Skeletal muscle tissue (tissue), 3 donors: ENCODE measurements at regions not wholly inside any gene's neighbourhood (a gene's known extent, or its start where the extent isn't known, plus 50 kb on each side); places are given as distances from the start of the nearest gene placed in this dataset.

Source experiments
- H3K27ac ChIP-seq: one replicate; pipeline ENCODE4 v1.7.0; 2013; ENCODE audit warnings: mild to moderate bottlenecking, low read depth, low read length, inconsistent platforms
- H3K27me3 ChIP-seq, 3 donors: one replicate each; pipeline ENCODE4 v1.7.0; 2013; ENCODE audit warnings: low read length in 3 of 3; ENCODE audit not compliant: control insufficient read depth in 3 of 3, insufficient read depth in 3 of 3
- H3K36me3 ChIP-seq, 3 donors: one replicate each; pipeline ENCODE4 v1.7.0; 2013; ENCODE audit warnings: low read length in 3 of 3; ENCODE audit not compliant: control insufficient read depth in 3 of 3, insufficient read depth in 3 of 3
- H3K4me1 ChIP-seq, 3 donors: one replicate each; pipeline ENCODE4 v1.7.0; 2013; ENCODE audit warnings: low read length in 3 of 3, mild to moderate bottlenecking in 3 of 3; ENCODE audit not compliant: control insufficient read depth in 3 of 3, insufficient read depth in 3 of 3
- H3K4me3 ChIP-seq, 3 donors: one replicate each; pipeline ENCODE4 v1.7.0; 2013; ENCODE audit warnings: low read length in 3 of 3
- H3K9ac ChIP-seq, 3 donors: one replicate each; pipeline ENCODE4 v1.7.0; 2013; ENCODE audit warnings: low read length in 3 of 3, mild to moderate bottlenecking in 3 of 3, moderate library complexity in 2 of 3, low read depth in 1 of 3
- H3K9me3 ChIP-seq, 3 donors: one replicate each; pipeline ENCODE4 v1.7.0; 2013; ENCODE audit warnings: low read length in 3 of 3; ENCODE audit not compliant: control insufficient read depth in 3 of 3
- donor health status: Osteomylitis.

GRCh38 chr11:37107415-37107814, 509.4 kb upstream of the RAG2 start:
- Histone ChIP-seq H3K27me3 (no peaks in the 10 kb centered on the region), H3K27ac (no peak overlapping the region), H3K9ac (no peak overlapping the region), H3K4me1 (no peaks in the 10 kb centered on the region), H3K4me3 (no peak overlapping the region), H3K36me3 (no peaks in the 10 kb centered on the region), H3K9me3 (no peaks in the 10 kb centered on the region)

GRCh38 chr11:37105427-37105826, 507.4 kb upstream of the RAG2 start:
- H3K4me3 ChIP-seq, result no peak overlapping the region
- H3K9me3 ChIP-seq, result no peaks in the 10 kb centered on the region
- no peaks in the 10 kb centered on the region for H3K27me3 ChIP-seq
- H3K9ac ChIP-seq, result no peak overlapping the region
- H3K27ac ChIP-seq, result no peak overlapping the region
- no peaks in the 10 kb centered on the region for H3K36me3 ChIP-seq
- H3K4me1 ChIP-seq, result no peaks in the 10 kb centered on the region

GRCh38 chr11:37104380-37104779, 506.3 kb upstream of the RAG2 start:
- no peak overlapping the region for H3K9ac ChIP-seq
- no peaks in the 10 kb centered on the region for H3K27me3 ChIP-seq
- no peak overlapping the region for H3K27ac ChIP-seq
- no peaks in the 10 kb centered on the region for H3K9me3 ChIP-seq
- no peaks in the 10 kb centered on the region for H3K4me1 ChIP-seq
- no peak overlapping the region for H3K4me3 ChIP-seq
- no peaks in the 10 kb centered on the region for H3K36me3 ChIP-seq

GRCh38 chr11:37100008-37100407, 502.0 kb upstream of the RAG2 start:
- Histone ChIP-seq H3K27ac (no peak overlapping the region), H3K9ac (no peak overlapping the region), H3K9me3 (no peaks in the 10 kb centered on the region), H3K4me3 (no peak overlapping the region), H3K4me1 (no peaks in the 10 kb centered on the region), H3K36me3 (no peaks in the 10 kb centered on the region), H3K27me3 (no peaks in the 10 kb centered on the region)

- H3K9me3 ChIP-seq, result no peaks in the 10 kb centered on the region
- H3K27ac ChIP-seq, result no peak overlapping the region
- H3K4me3 ChIP-seq, result no peak overlapping the region
- H3K36me3 ChIP-seq, result no peaks in the 10 kb centered on the region
- H3K27me3 ChIP-seq, result peaks cover 0 to 2% (median 0%) of the 10 kb centered on the region in 3 donors
- no peaks in the 10 kb centered on the region for H3K4me1 ChIP-seq
- H3K9ac ChIP-seq, result no peak overlapping the region
Observed at GRCh38 chr11:37092487-37092886, 494.5 kb upstream of the RAG2 start.

- Histone ChIP-seq H3K27ac (no peak overlapping the region), H3K36me3 (no peaks in the 10 kb centered on the region), H3K9ac (no peak overlapping the region), H3K4me1 (no peaks in the 10 kb centered on the region), H3K4me3 (no peak overlapping the region), H3K9me3 (no peaks in the 10 kb centered on the region), H3K27me3 (peaks cover 0 to 2% (median 0%) of the 10 kb centered on the region in 3 donors)
Observed at GRCh38 chr11:37089439-37089838, 491.4 kb upstream of the RAG2 start.

GRCh38 chr11:37088573-37088910, 490.5 kb upstream of the RAG2 start:
- Histone ChIP-seq H3K36me3 (no peaks in the 10 kb centered on the region), H3K4me3 (no peak overlapping the region), H3K4me1 (no peaks in the 10 kb centered on the region), H3K27ac (no peak overlapping the region), H3K27me3 (peaks cover 0 to 2% (median 0%) of the 10 kb centered on the region in 3 donors), H3K9ac (no peak overlapping the region), H3K9me3 (no peaks in the 10 kb centered on the region)

- Histone ChIP-seq H3K4me1 (no peaks in the 10 kb centered on the region), H3K9ac (no peak overlapping the region), H3K4me3 (no peak overlapping the region), H3K36me3 (no peaks in the 10 kb centered on the region), H3K27ac (no peak overlapping the region), H3K9me3 (no peaks in the 10 kb centered on the region), H3K27me3 (peaks cover 0 to 2% (median 0%) of the 10 kb centered on the region in 3 donors)
Observed at GRCh38 chr11:37087650-37088572, 489.9 kb upstream of the RAG2 start.

GRCh38 chr11:37078521-37078920, 480.5 kb upstream of the RAG2 start:
- no peaks in the 10 kb centered on the region for H3K4me1 ChIP-seq
- no peaks in the 10 kb centered on the region for H3K36me3 ChIP-seq
- no peak overlapping the region for H3K27ac ChIP-seq
- H3K9ac ChIP-seq, result no peak overlapping the region
- H3K9me3 ChIP-seq, result no peaks in the 10 kb centered on the region
- no peaks in the 10 kb centered on the region for H3K27me3 ChIP-seq
- H3K4me3 ChIP-seq, result no peak overlapping the region

- Histone ChIP-seq H3K27ac (no peak overlapping the region), H3K27me3 (no peaks in the 10 kb centered on the region), H3K9ac (no peak overlapping the region), H3K4me3 (no peak overlapping the region), H3K4me1 (no peaks in the 10 kb centered on the region), H3K36me3 (no peaks in the 10 kb centered on the region), H3K9me3 (no peaks in the 10 kb centered on the region)
Observed at GRCh38 chr11:37076866-37077265, 478.8 kb upstream of the RAG2 start.
